ENCODE measurements at regions not wholly inside any gene's neighbourhood (a gene's known extent, or its start where the extent isn't known, plus 50 kb on each side); places are given as distances from the start of the nearest gene placed in this dataset.
"Not testable (repeated sequence)": the region's sequence is repeated elsewhere in the genome, so short reads cannot be mapped to it uniquely, and the experiment has no call there.

GRCh38 chr12:102297412-102297811, 99.8 kb upstream of the PMCH start:
- DNase-seq = no peak

- no peak for DNase-seq
Measured at GRCh38 chr12:102294568-102294967, 96.9 kb upstream of the PMCH start.

GRCh38 chr12:102291498-102292440, 94.1 kb upstream of the PMCH start:
- DNase-seq = not testable (repeated sequence)

GRCh38 chr12:102289702-102290101, 92.1 kb upstream of the PMCH start:
- DNase-seq = not testable (repeated sequence)

GRCh38 chr12:102281231-102281630, 83.6 kb upstream of the PMCH start:
- no peak for DNase-seq

- not testable (repeated sequence) for DNase-seq
Measured at GRCh38 chr12:102255687-102256086, 58.1 kb upstream of the PMCH start.

- DNase-seq = not testable (repeated sequence)
Measured at GRCh38 chr12:102251005-102251404, 53.4 kb upstream of the PMCH start.

GRCh38 chr12:102249079-102249841, 51.6 kb upstream of the PMCH start:
- DNase-seq = no peak

Data from NCI-H446 (cell line).